Pancreas (tissue), 10 donors: ENCODE measurements at regions not wholly inside any gene's neighbourhood (a gene's known extent, or its start where the extent isn't known, plus 50 kb on each side); places are given as distances from the start of the nearest gene placed in this dataset.
"Not testable (repeated sequence)": the region's sequence is repeated elsewhere in the genome, so short reads cannot be mapped to it uniquely, and the experiment has no call there.

Source experiments
- ATAC-seq, 4 donors: fragments of 200-7000 bp; cut with Tn5 transposase; one replicate each; pipeline versions ENCODE4 v1.8.0 to v1.9.1; 2020; ENCODE audit warnings: mild to moderate bottlenecking in 4 of 4, moderate library complexity in 4 of 4
- DNase-seq, 6 donors: peaks; one replicate each; pipeline ENCODE4 v3.0.0-alpha.2; 2020
- FAIRE-seq: peaks from 2 replicates; lab custom pipeline; 2012; peaks lifted over from hg19 to GRCh38; lab: Jason Lieb, UNC
- H3K27ac ChIP-seq, 4 donors: fragments of 200-600 bp; sonication (generic); 1 replicate in 3 of 4; 2 replicates in 1 of 4; pipeline versions ENCODE4 v1.5.0 to v1.8.0; 2020
- H3K27me3 ChIP-seq, 4 donors: fragments of 200-600 bp; one replicate each; pipeline ENCODE4 v1.8.0; 2021
- H3K36me3 ChIP-seq, 3 donors: fragments of 200-600 bp; sonication (generic) in 1 of 3; one replicate each; pipeline versions ENCODE4 v1.5.0 to v1.8.0; 2020 to 2021
- H3K4me1 ChIP-seq, 3 donors: fragments of 200-600 bp; one replicate each; pipeline ENCODE4 v1.8.0; 2021
- H3K4me3 ChIP-seq, 4 donors: fragments of 200-600 bp; sonication (generic) in 2 of 4; one replicate each; pipeline versions ENCODE4 v1.5.0 to v1.8.0; 2020 to 2021
- H3K9me3 ChIP-seq, 4 donors: fragments of 200-600 bp; one replicate each; pipeline ENCODE4 v1.8.0; 2021
- WGBS, 2 donors: extraction: QIAGEN DNeasy Blood & Tissue Kit; methylation state at CpG; one replicate each; pipeline ENCODE4 v1.1.7; 2013; 5-methylcytosine and 5-hydroxymethylcytosine counted together
- intact Hi-C, 3 donors: fragments of 100-400 bp; cut with DNase I; formaldehyde crosslinking; loops; one replicate each; pipeline versions ENCODE4 v1.11.1 to v1.14.2; 2022
- TF ChIP-seq, protein P1 (sequence below), 4 donors: fragments of 200-600 bp; sonication (generic) in 3 of 4; IDR thresholded peaks; one replicate each; pipeline versions ENCODE4 v1.5.0 to v1.8.0; 2021; ENCODE audit warnings: antibody characterized with exemption in 4 of 4
- donor health status: healthy with polysubstance abuse.
- donor health status: DM: no; HTN: no; CAD: no; lungs with moderate emphysema.
- donor health status: DM: no; HTN: no; CAD: no.
- donor health status: control.
- donor health status: control.
- donor health status: Bipolar disorder and iron deficiency.
- donor health status: DM: yes; HTN: yes; CAD: no.
- donor health status: DM: no; HTN: no; CAD: no.
- donor health status: DM: no; HTN: no; CAD: no.
- donor health status: DM: yes; HTN: yes; CAD: no.

DNA sequence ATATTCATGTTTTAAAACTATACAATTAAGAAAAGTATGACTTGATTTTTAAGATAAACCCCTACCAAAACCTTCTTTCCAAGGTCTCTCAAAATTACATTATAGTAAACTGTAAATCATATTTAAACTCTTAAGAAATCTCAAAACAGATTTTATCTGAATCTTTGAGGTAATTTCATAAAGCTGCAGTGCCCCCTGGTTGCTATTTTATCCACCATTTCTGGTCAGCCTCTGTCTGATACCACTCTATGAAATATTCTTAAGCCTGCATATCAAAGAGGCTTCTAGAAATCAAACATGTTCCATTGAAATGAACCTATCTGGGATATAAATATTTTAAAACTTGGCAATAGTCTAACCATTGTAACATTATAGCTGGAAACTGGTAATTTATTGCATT, 317.3 kb downstream of the COL11A1 start:
- ATAC-seq (no peak), DNase-seq (no peak), FAIRE-seq (no peak)
- H3K4me1 ChIP-seq = no peaks in the 10 kb centered on the region
- TF ChIP-seq, protein P1, sequence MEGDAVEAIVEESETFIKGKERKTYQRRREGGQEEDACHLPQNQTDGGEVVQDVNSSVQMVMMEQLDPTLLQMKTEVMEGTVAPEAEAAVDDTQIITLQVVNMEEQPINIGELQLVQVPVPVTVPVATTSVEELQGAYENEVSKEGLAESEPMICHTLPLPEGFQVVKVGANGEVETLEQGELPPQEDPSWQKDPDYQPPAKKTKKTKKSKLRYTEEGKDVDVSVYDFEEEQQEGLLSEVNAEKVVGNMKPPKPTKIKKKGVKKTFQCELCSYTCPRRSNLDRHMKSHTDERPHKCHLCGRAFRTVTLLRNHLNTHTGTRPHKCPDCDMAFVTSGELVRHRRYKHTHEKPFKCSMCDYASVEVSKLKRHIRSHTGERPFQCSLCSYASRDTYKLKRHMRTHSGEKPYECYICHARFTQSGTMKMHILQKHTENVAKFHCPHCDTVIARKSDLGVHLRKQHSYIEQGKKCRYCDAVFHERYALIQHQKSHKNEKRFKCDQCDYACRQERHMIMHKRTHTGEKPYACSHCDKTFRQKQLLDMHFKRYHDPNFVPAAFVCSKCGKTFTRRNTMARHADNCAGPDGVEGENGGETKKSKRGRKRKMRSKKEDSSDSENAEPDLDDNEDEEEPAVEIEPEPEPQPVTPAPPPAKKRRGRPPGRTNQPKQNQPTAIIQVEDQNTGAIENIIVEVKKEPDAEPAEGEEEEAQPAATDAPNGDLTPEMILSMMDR (IDR thresholded peaks at IDR 0.05) = no peak
- no peaks in the 10 kb centered on the region for H3K36me3 ChIP-seq
- H3K9me3 ChIP-seq = no peaks in the 10 kb centered on the region
- intact Hi-C loops = no loop called here
- H3K27ac ChIP-seq = no peak overlapping the region
- no peak overlapping the region for H3K4me3 ChIP-seq
- H3K27me3 ChIP-seq = no peaks in the 10 kb centered on the region

DNA sequence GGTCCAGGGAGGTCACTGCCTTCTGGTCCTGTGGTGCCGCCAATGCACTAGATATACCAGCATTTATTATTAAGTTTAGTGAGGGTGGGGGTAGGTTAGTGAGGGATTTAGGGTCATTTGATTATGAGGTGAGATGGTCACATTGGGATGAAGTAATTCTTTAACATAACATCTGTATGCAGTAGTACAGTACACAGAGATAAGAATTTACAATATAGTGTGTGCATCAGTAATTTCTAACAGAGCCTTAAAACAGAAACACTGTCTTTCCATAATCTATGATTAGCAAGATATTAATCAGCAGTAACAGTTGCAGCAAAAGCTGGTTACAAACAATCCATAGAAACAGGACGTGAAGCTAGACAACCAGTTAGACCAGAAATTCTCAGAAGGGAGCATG, 318.4 kb downstream of the COL11A1 start:
- H3K4me3 ChIP-seq, H3K9me3 ChIP-seq, H3K4me1 ChIP-seq, H3K36me3 ChIP-seq, H3K27me3 ChIP-seq, intact Hi-C loops, ATAC-seq, FAIRE-seq, DNase-seq, H3K27ac ChIP-seq: not testable (repeated sequence)
- 42% methylated on average over 2 of the region's 2 CpGs for WGBS, 2 donors

DNA sequence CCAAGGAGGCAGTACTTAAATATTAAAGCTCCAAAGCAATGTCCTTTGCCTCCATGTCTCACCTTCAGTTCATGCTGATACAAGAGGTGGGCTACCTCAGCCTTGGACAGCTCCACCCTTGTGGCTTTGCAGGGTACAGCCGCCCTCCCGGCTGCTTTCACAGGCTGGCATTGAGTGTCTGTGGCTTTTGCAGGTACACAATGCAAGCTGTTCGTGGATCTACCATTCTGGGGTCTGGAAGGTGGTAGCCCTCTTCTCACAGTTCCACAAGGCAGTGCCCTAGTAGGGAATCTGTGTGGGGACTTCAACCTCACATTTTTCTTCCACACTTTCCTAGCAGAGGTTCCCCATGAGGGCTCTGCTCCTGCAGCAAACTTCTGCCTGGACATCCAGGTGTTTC, 324.8 kb downstream of the COL11A1 start:
- FAIRE-seq (no peak), ATAC-seq (no peak), DNase-seq (no peak)
- intact Hi-C loops = no loop called here
- Histone ChIP-seq H3K27me3 (no peaks in the 10 kb centered on the region), H3K27ac (no peak overlapping the region), H3K9me3 (no peaks in the 10 kb centered on the region), H3K4me1 (no peaks in the 10 kb centered on the region), H3K4me3 (no peak overlapping the region), H3K36me3 (no peaks in the 10 kb centered on the region)
- TF ChIP-seq, protein P1 (IDR thresholded peaks at IDR 0.05) = no peak
- 43 to 51% methylated on average over 3 of the region's 3 CpGs for whole genome bisulfite sequencing, 2 donors

DNA sequence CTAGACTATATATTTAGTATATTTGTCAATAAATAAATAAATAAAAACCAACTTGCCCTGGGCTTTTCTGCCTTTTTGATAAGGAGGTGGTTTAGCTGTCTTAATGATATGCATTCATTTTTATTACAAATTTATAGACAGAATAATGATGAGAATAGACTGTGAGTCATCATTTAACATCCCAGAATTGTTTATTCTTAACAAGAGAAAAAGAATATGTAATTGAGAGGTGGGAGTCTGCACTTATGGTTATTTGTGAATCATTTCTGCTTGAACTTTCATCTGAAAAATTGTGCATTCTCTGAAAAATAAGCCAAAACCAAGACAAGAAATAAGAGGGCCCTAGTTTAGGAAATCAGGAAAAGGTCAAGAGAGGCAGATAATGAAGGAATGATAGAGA, 326.2 kb downstream of the COL11A1 start:
- H3K36me3 ChIP-seq = no peaks in the 10 kb centered on the region
- no peak overlapping the region for H3K27ac ChIP-seq
- TF ChIP-seq, protein P1 (IDR thresholded peaks at IDR 0.05) = no peak
- no peak overlapping the region for H3K4me3 ChIP-seq
- ATAC-seq = no peak
- FAIRE-seq = no peak
- no peaks in the 10 kb centered on the region for H3K9me3 ChIP-seq
- DNase-seq = no peak
- H3K27me3 ChIP-seq = no peaks in the 10 kb centered on the region
- intact Hi-C loops = no loop called here
- no peaks in the 10 kb centered on the region for H3K4me1 ChIP-seq

DNA sequence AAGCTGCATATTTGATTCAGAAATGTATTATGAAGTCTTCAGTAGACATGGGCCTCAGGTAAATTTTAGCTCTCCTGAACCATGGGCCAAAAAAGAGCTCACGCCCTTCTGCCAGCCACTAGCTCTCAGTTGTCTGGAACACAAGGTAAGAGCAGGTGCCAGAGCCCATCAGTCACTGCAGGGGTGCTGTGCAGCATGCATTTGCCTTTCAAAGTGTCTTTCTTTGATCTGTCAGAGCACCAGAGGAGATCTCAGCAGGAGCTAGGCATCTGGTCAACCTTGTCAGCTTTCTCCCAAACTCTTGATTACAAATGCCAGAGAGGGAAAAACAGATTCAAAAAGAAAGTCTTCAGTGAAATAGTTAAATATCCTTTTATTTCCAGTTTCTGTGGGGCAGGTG, 332.3 kb downstream of the COL11A1 start:
- ATAC-seq (no peak), DNase-seq (no peak), FAIRE-seq (no peak)
- no peaks in the 10 kb centered on the region for H3K4me1 ChIP-seq
- no peak overlapping the region for H3K4me3 ChIP-seq
- no peaks in the 10 kb centered on the region for H3K36me3 ChIP-seq
- 48 to 49% methylated on average over 1 of the region's 1 CpG for WGBS, 2 donors
- TF ChIP-seq, protein P1 (IDR thresholded peaks at IDR 0.05) = no peak
- no peaks in the 10 kb centered on the region for H3K9me3 ChIP-seq
- intact Hi-C loops = no loop called here
- H3K27me3 ChIP-seq = no peaks in the 10 kb centered on the region
- H3K27ac ChIP-seq = no peak overlapping the region

DNA sequence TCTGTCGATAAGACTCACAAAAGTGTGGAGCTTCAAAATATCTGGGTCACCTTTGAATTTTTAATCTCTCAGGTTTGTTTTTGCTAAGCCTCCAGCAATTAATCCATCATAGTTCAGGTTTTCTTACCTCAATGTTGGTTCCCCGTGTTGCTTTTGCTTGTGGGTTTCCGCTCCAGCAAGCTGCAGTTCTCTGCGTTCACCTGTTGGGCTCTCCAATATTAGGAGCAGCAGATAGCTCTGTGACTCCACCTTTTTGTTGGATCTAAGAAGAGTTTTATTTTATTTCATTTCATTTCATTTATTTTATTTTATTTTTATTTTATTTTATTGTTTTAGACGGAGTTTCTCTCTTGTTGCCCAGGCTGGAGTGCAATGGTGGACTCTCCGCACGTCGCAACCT, 335.5 kb downstream of the COL11A1 start:
- Histone ChIP-seq H3K9me3 (no peaks in the 10 kb centered on the region), H3K4me1 (no peaks in the 10 kb centered on the region), H3K4me3 (no peak overlapping the region), H3K27me3 (no peaks in the 10 kb centered on the region), H3K36me3 (no peaks in the 10 kb centered on the region), H3K27ac (no peak overlapping the region)
- intact Hi-C loops = no loop called here
- no peak for DNase-seq
- no peak for FAIRE-seq
- TF ChIP-seq, protein P1 (IDR thresholded peaks at IDR 0.05) = no peak
- ATAC-seq = no peak
- 64 to 68% methylated on average over 8 of the region's 8 CpGs for WGBS, 2 donors
